Neural cell (in vitro differentiated cells): ENCODE measurements at regions not wholly inside any gene's neighbourhood (a gene's known extent, or its start where the extent isn't known, plus 50 kb on each side); places are given as distances from the start of the nearest gene placed in this dataset.

Experiments used
- H2AFZ ChIP-seq: fragments of 200-600, 300-800 bp; sonication (generic), shearing (Covaris generic); 2 replicates; pipeline ENCODE4 v1.6.0; 2014; ENCODE audit warnings: low read depth, mild to moderate bottlenecking, antibody characterized with exemption, low read length, moderate library complexity
- H3F3A ChIP-seq: fragments of 200-600 bp; shearing (Covaris generic); 2 replicates; pipeline ENCODE4 v1.6.1; 2016; ENCODE audit warnings: mild to moderate bottlenecking, moderate library complexity, mixed read lengths, antibody characterized with exemption, low read length; ENCODE audit not compliant: insufficient read depth, poor library complexity, severe bottlenecking
- H3K27ac ChIP-seq: fragments of 200-600, 300-800 bp; sonication (generic), shearing (Covaris generic); 2 replicates; pipeline ENCODE4 v1.5.1; 2014; ENCODE audit warnings: mild to moderate bottlenecking, low read length, moderate library complexity
- H3K27me3 ChIP-seq: fragments of 300-800, 200-600 bp; sonication (generic), shearing (Covaris generic); 2 replicates; pipeline ENCODE4 v1.6.0; 2014; ENCODE audit warnings: mild to moderate bottlenecking, low read depth, low read length, moderate library complexity; ENCODE audit not compliant: insufficient read depth
- H3K36me3 ChIP-seq: fragments of 300-800, 200-600 bp; sonication (generic), shearing (Covaris generic); 2 replicates; pipeline ENCODE4 v1.5.1; 2014; ENCODE audit warnings: mild to moderate bottlenecking, antibody characterized with exemption, low read length, moderate library complexity; ENCODE audit not compliant: insufficient read depth
- H3K4me2 ChIP-seq: fragments of 300-800, 200-600 bp; sonication (generic), shearing (Covaris generic); 2 replicates; pipeline ENCODE4 v1.6.0; 2014; ENCODE audit warnings: mild to moderate bottlenecking, low read length
- H3K4me3 ChIP-seq: fragments of 300-800, 200-600 bp; sonication (generic), shearing (Covaris generic); 2 replicates; pipeline ENCODE4 v1.5.1; 2014; ENCODE audit warnings: mild to moderate bottlenecking, low read length, moderate library complexity
- H3K79me2 ChIP-seq: fragments of 200-600 bp; shearing (Covaris generic); replicated peaks from 2 replicates; pipeline ENCODE4 v1.6.0; 2014; ENCODE audit warnings: mild to moderate bottlenecking, low read length, moderate library complexity; ENCODE audit not compliant: insufficient read depth
- H3K9ac ChIP-seq: fragments of 300-800, 200-600 bp; sonication (generic), shearing (Covaris generic); 2 replicates; pipeline ENCODE4 v1.6.1; 2016; ENCODE audit warnings: mild to moderate bottlenecking, low read length, mixed read lengths
- H3K9me2 ChIP-seq: fragments of 200-600 bp; shearing (Covaris generic); 2 replicates; pipeline ENCODE4 v1.6.1; 2016; ENCODE audit warnings: mild to moderate bottlenecking, low read length, mixed read lengths; ENCODE audit not compliant: insufficient read depth
- H3K9me3 ChIP-seq: fragments of 200-600, 300-800 bp; sonication (generic), shearing (Covaris generic); 2 replicates; pipeline ENCODE4 v1.6.1; 2016; ENCODE audit warnings: mild to moderate bottlenecking, mixed run types, low read length, moderate library complexity, mixed read lengths
- H4K20me1 ChIP-seq: fragments of 200-600 bp; shearing (Covaris generic); 2 replicates; pipeline ENCODE4 v1.6.1; 2016; ENCODE audit warnings: mild to moderate bottlenecking, mixed run types; ENCODE audit not compliant: insufficient read depth
- CTCF ChIP-seq: fragments of 450-650 bp; IDR thresholded peaks from 2 replicates; pipeline ENCODE4 v1.5.1; 2014; ENCODE audit warnings: antibody characterized with exemption, mild to moderate bottlenecking, moderate library complexity; ENCODE audit not compliant: poor library complexity, severe bottlenecking
- EP300 ChIP-seq: fragments of 450-650 bp; conservative IDR thresholded peaks from 2 replicates; pipeline ENCODE4 v1.6.1; 2014; ENCODE audit warnings: antibody characterized with exemption, mild to moderate bottlenecking, moderate library complexity; ENCODE audit not compliant: poor library complexity, severe bottlenecking
- EZH2 ChIP-seq: fragments of 200-600, 300-800 bp; shearing (Covaris generic), sonication (generic); IDR thresholded peaks from 2 replicates; pipeline ENCODE4 v1.6.1; 2014; ENCODE audit warnings: antibody characterized with exemption, low read length, borderline replicate concordance, mild to moderate bottlenecking; ENCODE audit not compliant: insufficient read depth, poor library complexity, severe bottlenecking
- MXI1 ChIP-seq: fragments of 450-650 bp; conservative IDR thresholded peaks from 2 replicates; pipeline ENCODE4 v1.6.1; 2014; ENCODE audit warnings: antibody characterized with exemption, mild to moderate bottlenecking; ENCODE audit not compliant: poor library complexity, severe bottlenecking
- POLR2AphosphoS5 ChIP-seq: IDR thresholded peaks from 2 replicates; pipeline ENCODE4 v1.6.1; 2012
- RAD21 ChIP-seq: fragments of 450-650 bp; conservative IDR thresholded peaks from 2 replicates; pipeline ENCODE4 v1.6.1; 2014; ENCODE audit warnings: antibody characterized with exemption, mild to moderate bottlenecking, moderate library complexity
- REST ChIP-seq: IDR thresholded peaks from 2 replicates; pipeline ENCODE4 v1.6.1; 2012; ENCODE audit warnings: borderline replicate concordance
- SMC3 ChIP-seq: fragments of 450-650 bp; conservative IDR thresholded peaks from 2 replicates; pipeline ENCODE4 v1.6.1; 2014; ENCODE audit warnings: antibody characterized with exemption, mild to moderate bottlenecking, moderate library complexity; ENCODE audit not compliant: poor library complexity
- TAF1 ChIP-seq: IDR thresholded peaks from 2 replicates; pipeline ENCODE4 v1.6.1; 2012; ENCODE audit warnings: low read depth

GRCh38 chrY:7692701-7693100 lies 781.1 kb upstream of the AMELY start:
- no peaks in the 10 kb centered on the region for H3K9me3 ChIP-seq
- TF ChIP-seq RAD21 (no peak), EZH2 (no peak), SMC3 (no peak), EP300 (no peak)
- H3K9me2 ChIP-seq: no peaks in the 10 kb centered on the region
- no peaks in the 10 kb centered on the region for H3F3A ChIP-seq
- no peaks in the 10 kb centered on the region for H3K27me3 ChIP-seq
- H3K4me3 ChIP-seq: no peak overlapping the region
- H4K20me1 ChIP-seq: no peaks in the 10 kb centered on the region
- no peaks in the 10 kb centered on the region for H3K79me2 ChIP-seq
- no peak overlapping the region for H3K9ac ChIP-seq
- H2AFZ ChIP-seq: no peak overlapping the region
- no peaks in the 10 kb centered on the region for H3K36me3 ChIP-seq
- H3K27ac ChIP-seq: no peak overlapping the region
- H3K4me2 ChIP-seq: no peak overlapping the region

- no peaks in the 10 kb centered on the region for H3K9me2 ChIP-seq
- H3K27me3 ChIP-seq: no peaks in the 10 kb centered on the region
- no peak overlapping the region for H3K27ac ChIP-seq
- H3K9ac ChIP-seq: no peak overlapping the region
- H4K20me1 ChIP-seq: no peaks in the 10 kb centered on the region
- no peak overlapping the region for H3K4me3 ChIP-seq
- H2AFZ ChIP-seq: no peak overlapping the region
- no peak for TF ChIP-seq MXI1
- TF ChIP-seq EZH2: no peak
- TF ChIP-seq TAF1: no peak
- no peak for TF ChIP-seq EP300
- TF ChIP-seq RAD21: no peak
- TF ChIP-seq POLR2AphosphoS5: no peak
- TF ChIP-seq REST: no peak
- no peak for TF ChIP-seq CTCF
- TF ChIP-seq SMC3: no peak
- H3K36me3 ChIP-seq: no peaks in the 10 kb centered on the region
- no peaks in the 10 kb centered on the region for H3K79me2 ChIP-seq
- H3F3A ChIP-seq: no peaks in the 10 kb centered on the region
- no peaks in the 10 kb centered on the region for H3K9me3 ChIP-seq
- H3K4me2 ChIP-seq: no peak overlapping the region
Observed at GRCh38 chrY:7687086-7687485, 775.5 kb upstream of the AMELY start.

- no peaks in the 10 kb centered on the region for H4K20me1 ChIP-seq
- H3F3A ChIP-seq: no peaks in the 10 kb centered on the region
- H3K9me3 ChIP-seq: no peaks in the 10 kb centered on the region
- H3K27me3 ChIP-seq: no peaks in the 10 kb centered on the region
- no peaks in the 10 kb centered on the region for H3K9me2 ChIP-seq
- H3K4me2 ChIP-seq: no peak overlapping the region
- TF ChIP-seq CTCF (no peak), POLR2AphosphoS5 (no peak)
- H3K36me3 ChIP-seq: no peaks in the 10 kb centered on the region
- H2AFZ ChIP-seq: no peak overlapping the region
- no peaks in the 10 kb centered on the region for H3K79me2 ChIP-seq
- no peak overlapping the region for H3K27ac ChIP-seq
- no peak overlapping the region for H3K4me3 ChIP-seq
- H3K9ac ChIP-seq: no peak overlapping the region
Observed at GRCh38 chrY:7684546-7684945, 773.0 kb upstream of the AMELY start.
